Stimulated activated CD4-positive, alpha-beta T cell treated with anti-CD3 and anti-CD28 coated beads, Interleukin-12 subunit alpha, Interleukin-12 subunit beta, amount 100 ng/mL, for 24 hours (primary cell): ENCODE measurements at regions not wholly inside any gene's neighbourhood (a gene's known extent, or its start where the extent isn't known, plus 50 kb on each side); places are given as distances from the start of the nearest gene placed in this dataset.
"Not testable (repeated sequence)": the region's sequence is repeated elsewhere in the genome, so short reads cannot be mapped to it uniquely, and the experiment has no call there.

ENCODE experiments used
- DNase-seq, 2 experiments: peaks; one replicate each; pipeline ENCODE4 v3.0.0-alpha.2; 2020; ENCODE audit warnings: low read depth in 2 of 2

DNA sequence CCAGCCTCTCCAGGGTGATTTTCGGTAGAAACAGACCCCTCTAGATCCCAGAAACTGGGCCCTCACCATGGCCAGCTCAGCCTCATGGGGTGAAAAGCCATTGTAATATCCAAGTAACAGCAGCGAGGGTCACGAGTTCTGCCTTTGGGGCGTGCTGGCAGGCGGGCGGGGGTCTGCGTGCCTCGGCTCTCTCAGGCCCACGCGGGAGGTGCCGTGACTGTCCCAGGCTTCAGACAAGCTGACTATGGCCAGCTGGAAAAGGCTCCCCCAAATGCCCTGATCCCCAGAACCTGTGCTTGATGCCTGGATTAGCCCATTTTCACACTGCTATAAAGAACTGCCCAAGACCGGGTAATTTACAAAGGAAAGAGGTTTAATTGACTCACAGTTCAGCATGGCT lies 160.2 kb downstream of the LAT start:
- not testable (repeated sequence) for DNase-seq

DNA sequence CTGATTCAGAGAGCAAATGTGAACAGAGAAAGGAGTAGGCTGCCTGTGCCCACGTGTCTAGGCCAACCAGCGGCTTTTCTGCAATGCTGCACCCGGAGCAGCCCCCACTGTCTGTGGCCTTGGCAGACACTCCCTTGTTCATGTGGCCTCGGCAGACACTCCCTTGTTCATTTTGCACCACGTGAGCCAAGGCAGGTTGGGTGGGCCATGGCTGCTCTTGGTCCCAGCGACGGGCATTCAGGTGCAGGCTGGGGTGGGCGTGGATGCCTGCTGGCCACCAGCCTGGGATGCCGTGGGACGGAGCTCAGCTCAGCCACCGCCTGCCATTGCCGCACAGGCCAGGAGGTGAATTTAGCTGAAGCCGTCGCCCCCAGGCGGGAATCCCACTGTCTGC lies 159.8 kb downstream of the LAT start:
- not testable (repeated sequence) for DNase-seq

DNA sequence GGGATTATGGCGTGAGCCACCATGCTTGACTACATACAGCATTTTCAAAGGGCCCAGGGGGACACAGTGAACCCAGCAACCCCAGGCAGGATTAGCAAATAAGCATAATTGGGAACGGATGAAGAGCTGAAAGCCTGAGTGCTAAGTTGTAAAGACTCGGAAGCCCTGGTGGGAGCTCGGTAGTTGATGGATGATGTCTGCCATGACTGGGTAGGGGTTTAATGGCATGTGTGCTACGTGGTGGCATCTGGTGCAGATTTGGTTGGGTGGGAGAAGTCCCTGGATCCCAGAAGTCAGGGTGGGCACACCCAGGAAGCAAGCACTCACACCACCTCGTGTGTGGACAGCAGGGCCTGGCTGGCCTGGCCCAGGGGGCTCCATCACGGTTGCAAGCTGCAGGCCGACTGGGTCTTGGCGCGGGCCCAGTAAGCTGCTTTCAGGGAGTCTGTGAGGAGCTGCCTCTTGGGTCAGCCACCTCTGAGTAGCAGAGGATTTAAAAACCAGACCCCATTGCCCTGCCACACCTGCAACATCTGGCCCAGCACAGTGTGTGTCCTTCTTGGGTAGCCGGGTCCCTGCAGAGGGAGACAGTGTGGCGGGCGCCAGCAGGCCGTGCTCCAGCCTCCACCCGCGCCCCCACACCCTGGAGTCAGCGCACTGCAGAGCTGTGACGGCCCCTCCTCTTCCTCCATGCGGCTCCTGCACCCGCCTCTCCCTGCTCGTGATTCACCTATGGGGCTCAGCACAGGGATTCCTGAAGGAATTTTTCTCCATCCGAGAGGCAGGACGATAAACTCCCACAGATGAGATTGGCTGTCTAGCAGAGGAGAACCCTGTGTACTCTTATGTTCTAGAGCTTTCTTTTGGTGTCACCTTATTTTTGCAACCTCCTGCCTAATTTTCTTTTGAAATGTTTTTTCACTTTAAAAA lies 159.2 kb downstream of the LAT start:
- DNase-seq, result not testable (repeated sequence)

DNA sequence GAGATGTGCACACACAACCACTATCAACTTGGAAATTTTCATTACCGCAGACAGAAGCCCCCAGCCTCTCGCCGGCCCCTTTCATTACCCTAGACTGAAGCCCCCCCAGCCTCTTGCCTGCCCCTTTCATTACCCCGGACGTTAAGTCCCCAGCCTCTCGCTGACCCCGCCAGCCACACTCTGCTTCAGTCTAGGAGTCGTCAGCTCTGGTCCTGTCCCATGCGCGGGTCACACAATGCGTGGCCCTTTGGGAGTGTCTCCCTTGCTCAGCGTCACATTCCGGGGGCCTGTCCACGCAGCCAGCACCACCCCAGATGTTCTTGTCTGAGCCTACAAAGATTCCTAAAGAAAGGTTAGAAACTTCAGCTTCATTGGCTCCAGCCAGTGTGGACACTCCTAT lies 157.7 kb downstream of the LAT start:
- DNase-seq, result not testable (repeated sequence)

DNA sequence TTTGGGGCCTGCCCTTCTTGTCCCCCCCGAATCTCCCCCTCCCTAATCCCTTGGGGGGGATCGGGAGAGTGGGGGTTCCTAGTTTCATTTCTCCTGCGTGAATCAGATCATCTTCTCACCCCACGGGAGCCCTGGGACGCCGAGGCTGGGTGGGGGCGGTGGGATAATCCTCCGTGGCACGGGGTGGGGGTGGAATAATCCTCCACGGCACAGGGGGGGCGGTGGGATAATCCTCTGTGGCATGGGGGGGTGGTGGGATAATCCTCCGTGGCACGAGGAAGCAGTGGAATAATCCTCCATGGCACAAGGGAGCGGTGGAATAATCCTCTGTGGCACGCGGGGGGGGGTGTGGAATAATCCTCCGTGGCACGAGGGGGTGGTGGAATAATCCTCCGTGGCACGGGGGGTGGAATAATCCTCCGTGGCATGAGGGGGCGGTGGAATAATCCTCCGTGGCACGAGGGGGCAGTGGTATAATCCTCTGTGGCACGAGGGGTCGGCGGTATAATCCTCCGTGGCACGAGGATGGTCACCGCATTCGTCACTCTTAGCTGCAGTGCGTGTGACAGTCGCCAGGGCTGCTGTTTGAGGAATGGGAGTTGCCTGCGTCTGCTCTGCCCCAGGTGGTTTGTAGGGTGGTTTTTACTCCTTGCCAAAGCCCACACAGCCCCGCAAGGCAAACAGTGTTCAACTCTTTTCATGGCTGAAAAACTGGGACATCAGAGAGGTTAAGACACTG lies 156.9 kb downstream of the LAT start:
- DNase-seq, result no peak

DNA sequence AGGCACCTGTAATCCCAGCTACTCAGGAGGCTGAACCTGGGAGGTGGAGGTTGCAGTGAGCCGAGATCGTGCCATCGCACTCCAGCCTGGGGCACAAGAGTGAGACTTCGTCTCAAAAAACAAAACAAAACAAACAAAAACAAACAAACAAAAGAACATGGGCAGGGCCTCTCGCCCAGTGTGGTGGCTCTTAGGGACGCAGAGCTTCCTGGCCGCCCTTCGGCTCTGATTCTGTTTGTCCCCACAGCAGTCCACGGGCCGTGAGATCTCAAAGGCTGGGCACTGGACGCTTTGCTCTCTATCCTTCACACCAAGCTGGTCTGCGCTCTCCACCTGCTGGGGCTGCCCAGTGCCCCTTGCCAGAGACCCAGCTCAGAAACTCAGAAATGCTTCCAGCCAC lies 156.3 kb downstream of the LAT start:
- not testable (repeated sequence) for DNase-seq

DNA sequence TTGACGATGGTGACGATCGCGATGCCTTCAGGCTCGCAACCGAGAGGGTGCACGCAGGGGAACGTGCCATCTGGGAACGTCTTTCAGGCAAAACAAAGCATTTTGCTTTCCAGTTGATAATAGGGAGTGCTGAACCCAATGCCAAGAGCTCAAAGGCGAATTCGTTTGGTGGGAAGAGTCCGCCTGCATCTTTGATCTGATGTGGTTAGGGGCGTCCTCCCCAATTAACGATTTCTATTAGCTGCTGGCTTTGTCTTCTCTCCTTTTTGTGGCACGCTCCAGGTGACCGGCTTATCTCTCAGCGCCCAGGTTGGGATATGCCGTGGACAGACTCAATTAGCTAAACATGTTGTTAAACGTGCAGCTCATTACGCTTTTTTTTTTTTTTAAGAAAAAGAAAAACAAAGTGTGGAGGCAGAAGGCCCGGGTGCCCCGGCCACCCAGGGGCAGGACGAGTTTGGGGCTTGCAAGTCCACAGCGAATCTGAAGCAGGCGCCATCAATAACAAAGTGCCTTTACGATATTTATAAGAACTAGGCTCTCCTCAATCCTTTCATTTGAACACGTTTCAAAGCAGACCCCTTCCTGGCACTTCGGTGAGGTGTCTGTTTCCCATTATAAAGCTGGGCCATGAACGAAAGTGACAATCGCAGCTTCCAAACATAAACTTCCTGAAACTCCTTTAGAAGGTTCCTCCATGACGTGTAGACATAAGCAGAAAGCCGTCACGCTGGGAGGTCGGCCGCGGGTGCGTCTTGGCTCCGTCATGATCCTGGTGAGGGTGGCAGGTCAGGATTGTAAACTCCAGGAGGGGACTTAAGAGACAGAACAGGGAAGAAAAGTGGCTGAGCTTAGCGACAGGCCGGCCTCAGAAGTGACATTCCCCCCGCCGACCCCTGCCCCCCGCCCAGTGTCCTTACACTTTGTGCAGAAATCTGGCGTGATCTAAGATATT lies 155.3 kb downstream of the LAT start:
- not testable (repeated sequence) for DNase-seq

DNA sequence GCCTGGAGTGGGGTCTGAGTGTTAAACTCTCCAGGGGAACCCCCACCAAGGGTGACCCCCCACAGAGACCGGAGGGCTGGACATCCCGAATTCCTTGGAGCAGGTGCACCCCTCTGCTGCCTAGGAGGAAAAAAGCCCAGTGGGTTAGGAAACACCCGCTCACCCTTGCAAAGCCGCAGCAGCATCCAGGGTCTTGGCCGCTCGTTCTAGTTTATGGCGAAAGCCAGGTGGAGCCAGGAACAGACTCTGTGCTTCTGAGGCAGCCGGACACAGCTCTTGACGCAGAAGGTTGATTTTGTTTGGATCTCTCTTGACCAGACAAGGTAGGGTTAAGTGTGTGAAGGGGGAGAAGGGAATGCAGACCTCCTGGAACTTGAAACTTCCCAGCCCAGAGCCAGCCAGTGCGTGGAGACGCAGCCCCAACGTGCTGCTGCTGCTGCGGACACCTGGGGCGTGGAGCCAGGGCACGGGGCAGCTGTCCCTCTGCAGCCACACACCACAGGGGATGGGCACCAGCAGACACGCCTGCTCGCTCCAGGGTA lies 154.5 kb downstream of the LAT start:
- no peak for DNase-seq

DNA sequence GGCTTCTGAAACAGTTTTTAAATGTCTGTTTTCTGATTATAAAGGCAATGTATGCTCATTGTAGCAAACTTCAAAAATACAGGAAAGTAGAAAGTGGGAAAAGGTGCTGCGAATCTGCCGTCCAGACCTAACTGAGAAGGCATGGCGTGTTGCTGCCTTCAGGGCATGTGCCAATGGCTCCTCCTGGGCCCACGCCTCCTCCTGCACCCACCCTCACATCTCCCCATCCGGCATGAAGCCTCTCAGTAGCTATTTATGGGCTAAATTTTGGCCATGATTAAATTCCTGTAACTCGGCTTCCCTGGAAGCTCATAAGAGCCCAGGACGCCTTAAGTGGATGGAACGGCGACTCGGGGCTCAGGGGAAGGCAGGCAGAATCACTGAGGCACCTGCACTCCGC lies 153.8 kb downstream of the LAT start:
- DNase-seq, result not testable (repeated sequence)

DNA sequence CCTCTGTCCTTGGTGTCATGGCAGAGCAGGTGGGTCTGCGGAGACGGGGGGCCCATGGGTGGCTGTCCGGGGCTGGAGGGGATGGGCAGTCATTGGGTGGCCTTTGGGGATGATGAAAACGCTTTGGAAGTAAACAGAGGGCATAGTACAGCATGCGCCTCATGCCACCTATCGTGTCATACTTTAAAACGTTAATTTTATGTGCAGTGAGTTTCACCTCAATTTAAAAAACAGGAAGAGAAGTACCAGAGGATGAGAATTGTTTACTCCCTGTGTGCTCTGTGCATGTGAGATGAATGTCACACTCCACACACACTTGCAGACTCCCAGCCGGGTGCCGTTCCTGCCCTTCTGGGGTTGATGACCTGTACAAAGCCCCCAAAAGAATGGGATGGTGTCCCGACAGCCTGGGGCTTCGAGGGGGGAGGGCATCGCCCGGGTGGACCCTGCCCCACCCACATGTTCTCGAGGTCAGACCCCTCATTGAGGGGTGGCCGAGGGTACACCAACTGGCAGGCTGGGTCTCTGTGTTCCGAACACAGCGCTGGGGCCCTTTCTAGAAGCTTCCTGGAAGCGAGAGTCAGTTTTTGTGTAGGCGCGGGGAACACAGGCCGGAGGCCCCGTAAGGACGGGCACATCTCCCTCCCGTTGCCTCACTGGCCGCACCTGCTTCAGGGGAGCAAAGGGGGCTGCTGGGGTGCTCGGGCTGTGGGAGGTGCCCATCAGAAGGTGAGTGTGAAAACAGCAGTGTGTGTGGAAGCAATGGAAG lies 153.2 kb downstream of the LAT start:
- DNase-seq, result not testable (repeated sequence)

DNA sequence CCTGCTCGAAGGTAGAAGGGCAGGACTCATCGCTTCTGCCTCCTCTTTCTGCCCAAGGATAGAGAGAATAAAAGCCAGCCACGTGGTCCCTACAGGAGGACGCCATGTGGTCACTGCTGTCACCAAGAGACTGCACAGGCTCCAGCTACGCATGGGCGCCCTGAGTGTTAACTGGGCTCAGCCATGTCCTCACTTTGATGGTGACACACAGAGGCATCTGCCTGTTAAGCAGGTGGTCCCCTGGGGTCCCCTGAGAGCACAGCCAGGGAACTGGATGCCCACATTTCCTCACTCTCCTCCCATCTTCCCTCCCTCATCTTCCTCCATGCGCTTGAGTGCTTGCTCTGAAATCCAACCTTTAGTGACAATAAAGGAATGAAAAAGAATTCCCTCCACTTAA lies 152.6 kb downstream of the LAT start:
- not testable (repeated sequence) for DNase-seq

DNA sequence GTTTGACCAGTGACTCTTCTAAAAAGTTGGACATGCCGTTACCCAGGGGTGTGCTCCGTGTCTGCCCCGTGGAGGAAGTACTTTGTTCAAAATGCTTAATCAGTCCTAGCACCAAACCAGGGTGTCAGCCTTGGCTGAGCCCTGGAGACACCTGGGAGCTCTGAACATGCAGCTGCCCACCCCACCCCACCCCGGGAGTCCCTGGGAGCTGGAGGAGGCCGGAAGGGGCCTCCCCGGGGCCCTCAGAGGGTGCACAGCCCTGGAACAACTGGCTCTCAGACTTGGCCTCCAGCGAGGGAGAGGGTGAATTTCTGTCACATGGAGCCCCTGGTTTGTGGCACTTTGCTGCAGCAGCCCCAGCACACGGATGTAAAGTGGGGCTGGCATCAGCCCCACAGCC lies 152.1 kb downstream of the LAT start:
- DNase-seq, result not testable (repeated sequence)

DNA sequence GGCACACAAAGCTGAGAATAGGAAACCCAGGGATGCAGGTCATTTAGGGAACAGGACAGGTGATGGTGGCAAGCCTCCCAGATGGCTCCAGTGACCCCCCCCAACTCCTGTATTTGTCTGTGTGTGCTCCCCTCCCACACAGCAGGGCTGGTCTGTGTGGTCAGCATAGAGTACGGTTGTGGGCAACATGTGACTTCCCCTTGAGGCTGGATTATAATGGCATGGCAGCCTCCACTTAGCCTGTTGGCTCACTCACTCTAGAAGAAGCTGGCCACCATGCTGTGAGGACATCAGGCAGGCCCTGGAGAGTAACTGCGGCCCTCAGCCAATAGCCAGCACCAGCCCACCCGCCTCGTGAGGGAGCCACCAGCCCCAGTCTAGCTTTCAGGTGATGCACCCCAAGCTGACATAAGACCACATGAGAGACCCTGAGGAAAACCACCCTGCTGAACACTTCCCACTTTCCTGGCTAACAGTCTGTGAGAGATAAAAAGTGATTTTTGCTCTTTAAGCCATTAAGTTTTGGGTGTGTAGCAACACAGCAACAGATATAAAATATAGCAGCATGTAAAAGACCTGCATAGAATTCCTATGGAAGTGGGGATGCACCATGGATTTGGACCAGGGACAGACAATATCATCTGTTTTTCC lies 151.3 kb downstream of the LAT start:
- DNase-seq, result not testable (repeated sequence)

DNA sequence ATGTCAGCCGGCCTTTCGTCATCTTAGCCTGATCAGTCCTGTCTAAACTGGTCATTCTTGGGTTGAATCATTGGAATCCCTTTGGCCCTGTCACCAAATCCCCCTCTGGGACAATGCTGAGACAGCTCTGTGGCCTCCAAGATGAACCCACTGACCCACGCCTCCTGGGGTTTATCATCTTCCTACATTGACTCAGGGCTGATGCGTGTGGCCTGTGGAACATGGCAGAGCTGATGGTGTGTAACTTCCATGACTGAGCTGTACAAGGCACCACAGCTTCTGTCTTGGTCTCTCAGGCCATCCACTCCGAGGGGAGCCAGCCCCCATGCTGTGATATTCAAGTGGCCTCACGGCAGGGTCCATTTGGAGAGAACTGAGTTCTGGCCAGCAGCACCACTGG lies 150.2 kb downstream of the LAT start:
- not testable (repeated sequence) for DNase-seq

DNA sequence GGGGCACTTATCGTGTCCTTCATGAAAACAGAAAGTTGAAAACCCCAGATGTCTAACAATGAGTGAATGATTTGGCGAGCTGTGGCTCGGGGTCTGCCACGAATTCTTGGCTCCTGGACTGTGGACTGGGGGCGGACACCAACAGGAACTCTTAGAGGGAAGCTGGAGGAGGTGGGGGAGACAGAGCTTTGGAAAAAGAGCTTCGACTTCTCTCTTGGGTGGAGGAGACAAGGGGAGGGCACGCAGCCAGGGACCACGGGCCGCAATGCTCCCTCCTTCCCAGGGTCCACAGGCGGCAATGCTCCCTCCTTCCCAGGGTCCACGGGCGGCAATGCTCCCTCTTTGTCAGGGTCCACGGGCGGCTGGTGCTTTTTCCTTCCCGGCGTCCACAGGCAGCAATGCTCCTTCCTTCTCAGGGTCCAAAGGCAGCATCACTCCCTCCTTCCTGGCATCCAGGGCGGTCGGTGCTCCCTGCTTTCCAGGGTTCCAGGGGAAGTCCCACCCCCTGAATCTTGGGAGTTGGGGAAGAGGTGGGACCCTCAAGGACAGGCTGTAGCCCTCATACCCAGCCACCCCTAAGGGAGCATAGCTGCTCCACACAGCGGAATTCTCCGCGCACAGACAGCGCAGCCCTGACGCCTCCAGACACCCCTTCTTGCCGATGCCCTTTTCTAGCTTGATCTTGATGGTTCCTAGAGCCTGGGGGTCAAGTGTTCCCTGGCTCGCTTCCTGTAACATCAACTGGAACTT lies 149.0 kb downstream of the LAT start:
- DNase-seq, result not testable (repeated sequence)

DNA sequence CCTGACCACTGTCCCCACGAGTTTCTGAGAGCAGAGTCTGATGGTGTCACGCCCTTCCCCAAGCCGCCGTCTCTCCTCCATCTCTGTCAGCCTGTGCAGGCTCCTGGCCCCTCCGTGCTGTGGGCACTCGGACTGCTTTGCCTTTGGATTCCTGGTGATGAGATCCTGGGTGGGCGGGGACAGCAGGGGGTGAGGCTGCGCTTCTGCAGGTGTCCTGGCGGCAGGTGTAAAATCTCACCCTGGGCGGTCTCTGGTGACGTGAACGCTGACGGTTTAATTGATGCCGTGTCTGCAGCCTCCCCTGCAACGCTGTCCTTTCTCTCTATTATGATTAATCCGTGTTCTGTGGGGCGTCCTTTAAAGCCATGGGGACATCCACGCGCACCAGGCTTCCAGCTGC lies 148.0 kb downstream of the LAT start:
- not testable (repeated sequence) for DNase-seq

DNA sequence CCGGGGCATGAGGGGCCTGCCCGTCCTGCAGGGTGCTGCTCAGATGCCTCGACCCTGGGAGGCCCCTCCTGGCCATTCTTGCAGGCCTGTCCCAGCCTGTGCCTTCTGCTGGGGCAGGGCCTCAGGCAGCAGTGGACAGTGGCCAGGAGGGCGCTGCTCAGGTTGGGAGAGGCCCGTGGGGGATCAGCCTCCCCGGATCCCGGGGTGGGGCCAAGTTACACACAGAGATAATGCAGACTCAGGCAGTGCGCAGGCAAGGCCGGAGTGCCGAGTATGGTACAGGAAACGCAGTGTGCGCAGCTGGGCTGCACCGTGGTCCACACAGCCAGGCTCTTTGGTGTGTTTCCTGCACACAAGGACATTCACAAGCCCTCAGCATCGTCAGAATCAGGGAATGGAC lies 147.6 kb downstream of the LAT start:
- DNase-seq, result not testable (repeated sequence)

DNA sequence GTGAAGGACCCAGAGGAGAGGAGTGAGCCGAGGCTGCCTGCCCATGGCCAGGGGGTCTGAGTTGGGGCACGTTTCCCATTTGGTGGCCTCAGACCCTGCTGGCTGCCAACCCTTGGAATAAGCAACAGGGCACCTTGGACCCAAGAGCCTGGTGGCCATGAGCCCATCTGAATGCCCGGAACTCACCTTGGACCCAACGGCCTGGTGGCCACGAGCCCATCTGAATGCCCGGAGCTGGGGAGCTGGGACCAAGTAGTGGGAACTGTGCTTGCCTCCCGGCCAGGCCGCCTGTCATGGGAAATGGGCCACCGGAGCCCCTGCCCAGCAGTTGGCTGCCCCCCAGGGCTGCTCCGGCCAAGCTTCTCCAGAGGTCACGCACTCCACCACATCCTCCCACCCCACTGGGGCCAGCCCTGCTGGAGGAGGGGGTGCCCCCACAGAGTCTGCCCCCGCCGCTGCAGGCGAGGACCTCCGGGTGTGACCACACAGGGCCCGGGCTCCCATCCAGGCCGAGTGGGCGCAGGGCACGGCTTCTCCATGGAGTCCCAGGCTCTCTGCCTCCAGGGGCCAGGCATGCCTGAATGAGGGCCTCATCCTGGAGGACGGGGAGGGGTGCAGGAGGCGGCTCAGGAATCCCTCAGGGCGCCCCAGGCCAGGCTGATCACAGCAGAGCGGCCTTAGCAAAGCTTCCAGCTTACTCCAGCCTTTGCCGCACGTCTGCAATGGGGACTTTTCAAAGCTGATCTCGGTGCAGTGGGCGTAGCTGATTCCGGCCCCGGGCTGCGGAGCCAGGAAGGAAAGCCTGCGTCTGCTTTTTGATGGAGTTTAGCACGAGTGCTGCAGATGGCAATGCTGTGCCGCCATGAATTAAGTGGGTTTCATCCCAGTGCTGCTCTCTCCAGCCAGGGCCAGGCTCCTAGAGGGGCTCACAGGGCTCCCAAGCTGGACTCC lies 146.3 kb downstream of the LAT start:
- not testable (repeated sequence) for DNase-seq
